ENCODE measurements at regions not wholly inside any gene's neighbourhood (a gene's known extent, or its start where the extent isn't known, plus 50 kb on each side); places are given as distances from the start of the nearest gene placed in this dataset.

DNA sequence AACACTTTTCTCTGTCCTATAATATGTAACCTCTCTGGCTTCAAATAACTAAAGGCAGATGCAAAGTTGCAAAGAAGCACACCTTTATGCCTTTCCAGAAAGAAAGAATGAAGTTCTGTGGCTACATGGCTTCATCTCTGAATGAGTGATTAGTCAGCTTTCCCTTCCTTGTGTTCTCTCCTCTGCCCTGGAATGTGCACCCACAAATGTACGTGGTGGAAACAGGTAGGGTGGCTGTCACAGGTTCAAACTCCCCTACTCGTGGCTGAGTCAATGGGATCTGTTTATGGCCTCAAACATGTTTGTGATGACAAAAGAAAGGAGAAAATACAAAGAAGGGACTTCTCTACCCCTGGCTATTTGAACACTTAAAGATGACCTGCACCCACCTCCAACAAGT is 55.5 kb upstream of the ACVR2A start:
- H3F3A ChIP-seq (ENCODE audit: insufficient read depth, low read depth): no peaks in the 10 kb centered on the region
- H3K4me1 ChIP-seq (replicated peaks; ENCODE audit: insufficient read depth): no peaks in the 10 kb centered on the region
- H3K27ac ChIP-seq: no peak overlapping the region
- H3K4me3 ChIP-seq: no peak overlapping the region
- intact Hi-C loops (cut with micrococcal nuclease; ENCODE audit: unreplicated experiment): no loop called here
- no peaks in the 10 kb centered on the region for H3K27me3 ChIP-seq (ENCODE audit: insufficient read depth, low read depth)
- ChIA-PET CTCF (no interaction called here), POLR2A (ENCODE audit: unreplicated experiment) (no interaction called here)
- H3K36me3 ChIP-seq (ENCODE audit: low read depth): no peaks in the 10 kb centered on the region
- H3K79me2 ChIP-seq (ENCODE audit: low read depth): no peaks in the 10 kb centered on the region
- H3K4me2 ChIP-seq: no peak overlapping the region
- no peak for DNase-seq
- no peak overlapping the region for H2AFZ ChIP-seq
- TF ChIP-seq CTCF (conservative IDR thresholded peaks at IDR 0.05): no peak
- no peak for TF ChIP-seq EZH2 (IDR thresholded peaks at IDR 0.05; ENCODE audit: low read depth)
- no peaks in the 10 kb centered on the region for H4K20me1 ChIP-seq (ENCODE audit: insufficient read depth)
- H3K9me3 ChIP-seq (ENCODE audit: insufficient read depth, low read depth): no peaks in the 10 kb centered on the region
- H3K9me2 ChIP-seq (ENCODE audit: insufficient read depth): no peaks in the 10 kb centered on the region
- BruUV-seq (replicated peaks): no TSS peak

- H3K4me2 ChIP-seq: no peak overlapping the region
These were observed 62.5 kb upstream of the ACVR2A start for GRCh38 chr2:147782141-147782930.

GRCh38 chr2:147779440-147779839 is 65.4 kb upstream of the ACVR2A start:
- Histone ChIP-seq H3F3A (ENCODE audit: insufficient read depth, low read depth) (no peaks in the 10 kb centered on the region), H2AFZ (no peak overlapping the region), H3K4me2 (no peak overlapping the region), H3K79me2 (ENCODE audit: low read depth) (no peaks in the 10 kb centered on the region), H3K4me1 (replicated peaks; ENCODE audit: insufficient read depth) (no peaks in the 10 kb centered on the region), H4K20me1 (ENCODE audit: insufficient read depth) (no peaks in the 10 kb centered on the region), H3K4me3 (no peak overlapping the region), H3K27ac (no peak overlapping the region), H3K9me3 (ENCODE audit: insufficient read depth, low read depth) (no peaks in the 10 kb centered on the region), H3K27me3 (ENCODE audit: insufficient read depth, low read depth) (no peaks in the 10 kb centered on the region), H3K36me3 (ENCODE audit: low read depth) (no peaks in the 10 kb centered on the region), H3K9me2 (ENCODE audit: insufficient read depth) (no peaks in the 10 kb centered on the region; the same call in 1 of the 2 replicates)
- DNase-seq: no peak
- intact Hi-C loops (cut with micrococcal nuclease; ENCODE audit: unreplicated experiment): no loop called here
- CTCF ChIA-PET: no interaction called here
- POLR2A ChIA-PET (ENCODE audit: unreplicated experiment): no interaction called here
- no TSS peak for BruUV-seq (replicated peaks)
- TF ChIP-seq CTCF (conservative IDR thresholded peaks at IDR 0.05): no peak
- no peak for TF ChIP-seq EZH2 (IDR thresholded peaks at IDR 0.05; ENCODE audit: low read depth)

More at GRCh38 chr2:147782141-147782930, 62.5 kb upstream of the ACVR2A start:
- no peak for TF ChIP-seq CTCF (conservative IDR thresholded peaks at IDR 0.05)
- no peak for TF ChIP-seq EZH2 (IDR thresholded peaks at IDR 0.05; ENCODE audit: low read depth)
- Histone ChIP-seq H3K27me3 (ENCODE audit: insufficient read depth, low read depth) (no peaks in the 10 kb centered on the region), H2AFZ (no peak overlapping the region), H3K9me3 (ENCODE audit: insufficient read depth, low read depth) (no peaks in the 10 kb centered on the region), H3K4me3 (no peak overlapping the region), H3K36me3 (ENCODE audit: low read depth) (no peaks in the 10 kb centered on the region), H3K4me1 (replicated peaks; ENCODE audit: insufficient read depth) (no peaks in the 10 kb centered on the region), H3K9me2 (ENCODE audit: insufficient read depth) (no peaks in the 10 kb centered on the region; the same call in 1 of the 2 replicates), H3F3A (ENCODE audit: insufficient read depth, low read depth) (no peaks in the 10 kb centered on the region), H4K20me1 (ENCODE audit: insufficient read depth) (no peaks in the 10 kb centered on the region), H3K27ac (no peak overlapping the region), H3K79me2 (ENCODE audit: low read depth) (no peaks in the 10 kb centered on the region)
- intact Hi-C loops (cut with micrococcal nuclease; ENCODE audit: unreplicated experiment): no loop called here
- no TSS peak for BruUV-seq (replicated peaks)
- ChIA-PET CTCF (no interaction called here), POLR2A (ENCODE audit: unreplicated experiment) (no interaction called here)
- no peak for DNase-seq
